H1 (cell line): ENCODE measurements at regions not wholly inside any gene's neighbourhood (a gene's known extent, or its start where the extent isn't known, plus 50 kb on each side); places are given as distances from the start of the nearest gene placed in this dataset.

ENCODE experiments used
- CTCF ChIA-PET: fragments of 300-600 bp; sonication (Branson Sonifier 250); formaldehyde crosslinking; loops from one replicate; lab custom pipeline; 2021; ENCODE audit not compliant: partially characterized antibody; lab: Charles Lee
- POLR2A ChIA-PET: fragments of 300-600 bp; sonication (Branson Sonifier 250); formaldehyde crosslinking; loops from one replicate; lab custom pipeline; 2021; ENCODE audit warnings: inconsistent platforms; ENCODE audit not compliant: partially characterized antibody; lab: Charles Lee
- DNase-seq, 2 experiments: peaks; one replicate each; pipeline versions ENCODE4 v3.0.0 to v3.0.0-alpha.2; 2010 to 2022; ENCODE audit warnings: low spot score in 2 of 2, low read depth in 1 of 2, mixed read lengths in 1 of 2
- FAIRE-seq: peaks from 2 replicates; lab custom pipeline; 2011; peaks lifted over from hg19 to GRCh38; lab: Jason Lieb, UNC
- H2AFZ ChIP-seq: 2 replicates; pipeline ENCODE4 v1.8.1; 2012; ENCODE audit warnings: low read length, inconsistent platforms
- H2AK5ac ChIP-seq: 2 replicates; pipeline ENCODE4 v1.6.1; 2013; ENCODE audit warnings: low read depth, low read length
- H2BK120ac ChIP-seq: replicated peaks from 2 replicates; pipeline ENCODE3; 2013; ENCODE audit warnings: low read depth, low read length, inconsistent platforms
- H2BK12ac ChIP-seq: 2 replicates; pipeline ENCODE4 v1.6.1; 2013; ENCODE audit warnings: low read depth, low read length
- H2BK15ac ChIP-seq: 2 replicates; pipeline ENCODE4 v1.6.1; 2013; ENCODE audit warnings: low read length
- H2BK20ac ChIP-seq: 2 replicates; pipeline ENCODE4 v1.6.1; 2013; ENCODE audit warnings: low read length
- H2BK5ac ChIP-seq: 2 replicates; pipeline ENCODE4 v1.6.1; 2013; ENCODE audit warnings: low read depth, low read length
- H3K14ac ChIP-seq: 2 replicates; pipeline ENCODE4 v1.6.1; 2013; ENCODE audit warnings: inconsistent platforms; ENCODE audit not compliant: insufficient read length
- H3K18ac ChIP-seq: 2 replicates; pipeline ENCODE4 v1.6.1; 2013; ENCODE audit warnings: low read length; ENCODE audit errors: extremely low read depth
- H3K23ac ChIP-seq: 2 replicates; pipeline ENCODE4 v1.6.1; 2013; ENCODE audit warnings: inconsistent platforms; ENCODE audit not compliant: insufficient read length
- H3K23me2 ChIP-seq: 2 replicates; pipeline ENCODE4 v1.6.1; 2013; ENCODE audit warnings: low read depth, low read length
- H3K27ac ChIP-seq: 2 replicates; pipeline ENCODE4 v1.6.1; 2011; ENCODE audit warnings: low read depth, low read length, inconsistent platforms
- H3K27me3 ChIP-seq, 4 experiments: replicated peaks in 1 of 4; 1 replicate in 1 of 4; 2 replicates in 3 of 4; pipeline versions ENCODE4 v1.6.1 to v1.8.1; 2011 to 2013; ENCODE audit warnings: low read length in 3 of 4, mild to moderate bottlenecking in 3 of 4, inconsistent platforms in 2 of 4, mixed read lengths in 2 of 4, moderate library complexity in 1 of 4; ENCODE audit not compliant: control insufficient read depth in 3 of 4, insufficient read depth in 3 of 4; ENCODE audit errors: extremely low read depth in 1 of 4
- H3K36me3 ChIP-seq, 4 experiments: 2 replicates each; pipeline versions ENCODE4 v1.6.1 to v1.8.1; 2011 to 2013; ENCODE audit warnings: mild to moderate bottlenecking in 4 of 4, low read length in 3 of 4, moderate library complexity in 2 of 4, control low read depth in 1 of 4, inconsistent platforms in 1 of 4; ENCODE audit not compliant: insufficient read depth in 4 of 4, control insufficient read depth in 2 of 4
- H3K4ac ChIP-seq: replicated peaks from 2 replicates; pipeline ENCODE3; 2013; ENCODE audit warnings: low read length, low read depth, mixed read lengths, inconsistent platforms; ENCODE audit not compliant: insufficient read length
- H3K4me1 ChIP-seq, 4 experiments: replicated peaks in 1 of 4; 1 replicate in 1 of 4; 2 replicates in 3 of 4; pipeline versions ENCODE4 v1.6.1 to v1.8.1; 2011 to 2013; ENCODE audit warnings: low read length in 3 of 4, inconsistent platforms in 2 of 4, mixed read lengths in 1 of 4; ENCODE audit not compliant: insufficient read depth in 4 of 4, control insufficient read depth in 3 of 4
- H3K4me2 ChIP-seq, 2 experiments: 2 replicates each; pipeline versions ENCODE4 v1.6.1 to v1.8.1; 2011 to 2013; ENCODE audit warnings: low read depth in 2 of 2, low read length in 2 of 2, control low read depth in 1 of 2, inconsistent platforms in 1 of 2, mild to moderate bottlenecking in 1 of 2; ENCODE audit not compliant: insufficient read depth in 1 of 2
- H3K4me3 ChIP-seq, 4 experiments: fragments of 200-600, 300-600 bp in 1 of 4; sonication (generic), shearing (Covaris generic), sonication (Bioruptor Twin) in 1 of 4; 2 replicates each; pipeline versions ENCODE4 v1.5.1 to v1.8.1; 2011 to 2016; ENCODE audit warnings: low read length in 4 of 4, low read depth in 3 of 4, control low read depth in 2 of 4, inconsistent platforms in 2 of 4, mild to moderate bottlenecking in 2 of 4, mixed read lengths in 1 of 4, moderate library complexity in 1 of 4; ENCODE audit not compliant: insufficient read depth in 2 of 4; ENCODE audit errors: extremely low read depth in 1 of 4
- H3K56ac ChIP-seq: replicated peaks from 2 replicates; pipeline ENCODE3; 2013; ENCODE audit warnings: low read depth, mild to moderate bottlenecking, mixed read lengths, low read length, inconsistent platforms; ENCODE audit not compliant: insufficient read length
- H3K79me1 ChIP-seq: 2 replicates; pipeline ENCODE4 v1.6.1; 2013; ENCODE audit warnings: low read depth, low read length, control low read depth
- H3K79me2 ChIP-seq, 2 experiments: 2 replicates each; pipeline versions ENCODE4 v1.6.1 to v1.8.1; 2012 to 2013; ENCODE audit warnings: low read length in 2 of 2, mild to moderate bottlenecking in 2 of 2, inconsistent platforms in 1 of 2; ENCODE audit not compliant: insufficient read depth in 2 of 2, control insufficient read depth in 1 of 2
- H3K9ac ChIP-seq, 4 experiments: replicated peaks in 1 of 4; 1 replicate in 1 of 4; 2 replicates in 3 of 4; pipeline versions ENCODE4 v1.6.1 to v1.8.1; 2011 to 2013; ENCODE audit warnings: low read depth in 3 of 4, low read length in 3 of 4, control low read depth in 2 of 4, mild to moderate bottlenecking in 2 of 4, moderate library complexity in 2 of 4, inconsistent platforms in 1 of 4; ENCODE audit errors: extremely low read depth in 1 of 4
- H3K9me3 ChIP-seq, 2 experiments: 2 replicates each; pipeline versions ENCODE4 v1.6.1 to v1.8.1; 2012 to 2013; ENCODE audit warnings: mild to moderate bottlenecking in 2 of 2, moderate library complexity in 2 of 2, control low read depth in 1 of 2, inconsistent platforms in 1 of 2, low read depth in 1 of 2, low read length in 1 of 2, mixed read lengths in 1 of 2; ENCODE audit not compliant: insufficient read depth in 2 of 2
- H4K20me1 ChIP-seq, 2 experiments: replicated peaks in 1 of 2; 2 replicates each; pipeline versions ENCODE3 to v1.8.1; 2011 to 2013; ENCODE audit warnings: inconsistent platforms in 2 of 2, low read length in 2 of 2, mild to moderate bottlenecking in 1 of 2; ENCODE audit not compliant: insufficient read depth in 2 of 2, control insufficient read depth in 1 of 2
- H4K5ac ChIP-seq: 2 replicates; pipeline ENCODE4 v1.6.1; 2013; ENCODE audit warnings: low read length, low read depth, mixed read lengths, inconsistent platforms; ENCODE audit not compliant: insufficient read length
- H4K8ac ChIP-seq: 2 replicates; pipeline ENCODE4 v1.8.0; 2013; ENCODE audit warnings: mild to moderate bottlenecking, moderate library complexity, low read length, inconsistent platforms; ENCODE audit not compliant: insufficient read depth; ENCODE audit errors: extremely low read depth
- H4K91ac ChIP-seq: replicated peaks from 2 replicates; pipeline ENCODE3; 2013; ENCODE audit warnings: low read length, mixed read lengths, inconsistent platforms; ENCODE audit not compliant: insufficient read length
- CBX8 ChIP-seq: fragments of 300-800, 300-1000 bp; sonication (generic); IDR thresholded peaks from 2 replicates; pipeline ENCODE4 v1.7.1; 2016; ENCODE audit warnings: low read depth, low read length, borderline replicate concordance
- EZH2 ChIP-seq: fragments of 200-600 bp; sonication (generic); IDR thresholded peaks from 2 replicates; pipeline ENCODE4 v1.7.1; 2012; ENCODE audit warnings: low read depth, mild to moderate bottlenecking, moderate library complexity, low read length, inconsistent platforms; ENCODE audit not compliant: severe bottlenecking
- GABPA ChIP-seq: IDR thresholded peaks from 2 replicates; pipeline ENCODE4 v1.6.1; 2011; ENCODE audit warnings: mild to moderate bottlenecking, low read length, moderate library complexity, borderline replicate concordance; ENCODE audit not compliant: insufficient read depth
- GTF2F1 ChIP-seq: IDR thresholded peaks from 2 replicates; pipeline ENCODE4 v1.6.1; 2012; ENCODE audit warnings: low read depth, low read length, improper control_type of control experiment, borderline replicate concordance
- HDAC2 ChIP-seq, 2 experiments: fragments of 300-600 bp in 1 of 2; sonication (generic) in 1 of 2; IDR thresholded peaks; 2 replicates each; pipeline ENCODE4 v1.6.1; 2011 to 2012; ENCODE audit warnings: low read depth in 2 of 2, low read length in 2 of 2, mild to moderate bottlenecking in 2 of 2, moderate library complexity in 2 of 2, borderline replicate concordance in 1 of 2, inconsistent platforms in 1 of 2
- JUN ChIP-seq: IDR thresholded peaks from 2 replicates; pipeline ENCODE4 v1.6.1; 2011; ENCODE audit warnings: low read depth, mild to moderate bottlenecking, improper control_type of control experiment, low read length
- JUND ChIP-seq: IDR thresholded peaks from 2 replicates; pipeline ENCODE4 v1.6.1; 2011; ENCODE audit warnings: mild to moderate bottlenecking, improper control_type of control experiment, low read length
- PHF8 ChIP-seq: fragments of 200-600 bp; sonication (generic); conservative IDR thresholded peaks from 2 replicates; pipeline ENCODE4 v1.7.1; 2012; ENCODE audit warnings: low read depth, mild to moderate bottlenecking, inconsistent platforms, low read length, moderate library complexity
- POU5F1 ChIP-seq: IDR thresholded peaks from 2 replicates; pipeline ENCODE4 v1.6.1; 2011; ENCODE audit warnings: low read depth, mild to moderate bottlenecking, low read length, moderate library complexity
- RNF2 ChIP-seq: fragments of 200-900, 300-1000 bp; sonication (generic); IDR thresholded peaks from 2 replicates; pipeline ENCODE4 v1.7.1; 2016; ENCODE audit warnings: borderline replicate concordance, low read depth, mild to moderate bottlenecking, antibody characterized with exemption, low read length; ENCODE audit not compliant: poor library complexity, severe bottlenecking; ENCODE audit errors: missing control alignments
- SIN3A ChIP-seq, 2 experiments: IDR thresholded peaks in 1 of 2; conservative IDR thresholded peaks in 1 of 2; 2 replicates each; pipeline ENCODE4 v1.6.1; 2011 to 2012; ENCODE audit warnings: low read length in 2 of 2, improper control_type of control experiment in 1 of 2, low read depth in 1 of 2, mild to moderate bottlenecking in 1 of 2
- SIRT6 ChIP-seq: IDR thresholded peaks from one replicate; pipeline ENCODE4 v1.7.1; 2012; ENCODE audit warnings: low read length, inconsistent platforms
- WGBS, 2 experiments: shearing (Covaris generic) in 1 of 2; methylation state at CpG; one replicate each; pipeline versions ENCODE4 v1.1.6 to v1.1.7; 2013 to 2015; ENCODE audit warnings: low lambda C conversion rate in 2 of 2, mixed read lengths in 2 of 2, inconsistent platforms in 1 of 2, low coverage in 1 of 2, missing lambda C conversion rate in 1 of 2; ENCODE audit not compliant: insufficient replicate concordance in 2 of 2, insufficient coverage in 1 of 2, insufficient read length in 1 of 2; ENCODE audit errors: extremely low coverage in 1 of 2, missing lambda C conversion rate in 1 of 2; 5-methylcytosine and 5-hydroxymethylcytosine counted together

- Histone ChIP-seq H2BK5ac (no peak overlapping the region), H3K4ac (no peak overlapping the region), H2AFZ (no peak overlapping the region), H4K20me1 (no peaks in the 10 kb centered on the region), H3K27ac (no peak overlapping the region), H3K79me2 (no peaks in the 10 kb centered on the region), H3K4me3 (no peak overlapping the region), H3K4me2 (no peak overlapping the region), H3K56ac (no peak overlapping the region), H3K18ac (no peak overlapping the region), H3K36me3 (no peaks in the 10 kb centered on the region), H3K9me3 (no peaks in the 10 kb centered on the region), H3K23ac (no peak overlapping the region), H2BK12ac (no peak overlapping the region), H4K91ac (no peak overlapping the region), H3K27me3 (no peaks in the 10 kb centered on the region; a peak in 2 of 7 replicates), H2BK120ac (no peak overlapping the region), H3K9ac (no peak overlapping the region), H3K14ac (no peak overlapping the region), H2AK5ac (no peak overlapping the region), H4K5ac (no peak overlapping the region), H2BK15ac (no peak overlapping the region), H4K8ac (no peak overlapping the region), H3K79me1 (no peaks in the 10 kb centered on the region), H3K23me2 (no peaks in the 10 kb centered on the region), H3K4me1 (no peaks in the 10 kb centered on the region), H2BK20ac (no peak overlapping the region)
- DNase-seq (no peak), FAIRE-seq (no peak)
- CTCF ChIA-PET, result interaction anchor here (1.5 kb wide), 1 partner anchor 73 kb away, joined by 3 read pairs; no protein-coding TSS in a partner anchor
- POLR2A ChIA-PET, result no interaction called here
- WGBS, 2 experiments, result 81% methylated on average over 6 of the region's 6 CpGs; no CpG with 5 or more reads in 1 of the 2 experiments
- TF ChIP-seq EZH2 (no peak), SIN3A (conservative IDR thresholded peaks at IDR 0.05 in 1 of 2, IDR thresholded peaks at IDR 0.05 in 1 of 2; ENCODE audit: low read depth in 1 of 2, low read length in 2 of 2) (no peak), RNF2 (no peak), PHF8 (no peak), JUND (no peak), GABPA (no peak), JUN (no peak), GTF2F1 (no peak), CBX8 (no peak), SIRT6 (no peak), HDAC2 (IDR thresholded peaks at IDR 0.05; ENCODE audit: borderline replicate concordance in 1 of 2, low read depth in 2 of 2, low read length in 2 of 2) (no peak), POU5F1 (no peak)
These were observed 51.9 kb upstream of the CTBP2 start for GRCh38 chr10:125212150-125212809.
